SKM-1 treated with dmso at 0.1 percent for 144 hours (cell line): ENCODE measurements at regions not wholly inside any gene's neighbourhood (a gene's known extent, or its start where the extent isn't known, plus 50 kb on each side); places are given as distances from the start of the nearest gene placed in this dataset.
"Not testable (repeated sequence)": the region's sequence is repeated elsewhere in the genome, so short reads cannot be mapped to it uniquely, and the experiment has no call there.

Experiments used
- DNase-seq: peaks from one replicate; lab custom pipeline; 2025; ENCODE audit not compliant: unreplicated experiment; lab: John Stamatoyannopoulos, UW

- DNase-seq, result no peak
These were observed 166.8 kb upstream of the CARMIL1 start for GRCh38 chr6:25112322-25112773.

- no peak for DNase-seq
These were observed 165.7 kb upstream of the CARMIL1 start for GRCh38 chr6:25113436-25113835.

GRCh38 chr6:25118038-25118437 lies 161.1 kb upstream of the CARMIL1 start:
- no peak for DNase-seq

GRCh38 chr6:25121186-25121585 lies 158.0 kb upstream of the CARMIL1 start:
- DNase-seq, result no peak

GRCh38 chr6:25122001-25122400 lies 157.2 kb upstream of the CARMIL1 start:
- DNase-seq, result no peak

- DNase-seq, result no peak
These were observed 156.4 kb upstream of the CARMIL1 start for GRCh38 chr6:25122622-25123237.

GRCh38 chr6:25124216-25124715 lies 154.9 kb upstream of the CARMIL1 start:
- DNase-seq, result no peak

GRCh38 chr6:25125736-25126135 lies 153.4 kb upstream of the CARMIL1 start:
- no peak for DNase-seq

GRCh38 chr6:25127076-25127837 lies 151.9 kb upstream of the CARMIL1 start:
- no peak for DNase-seq

- DNase-seq, result no peak
These were observed 148.7 kb upstream of the CARMIL1 start for GRCh38 chr6:25130518-25130917.

- no peak for DNase-seq
These were observed 146.2 kb upstream of the CARMIL1 start for GRCh38 chr6:25132934-25133333.

- DNase-seq, result no peak
These were observed 145.6 kb upstream of the CARMIL1 start for GRCh38 chr6:25133568-25133967.

- DNase-seq, result no peak
These were observed 142.3 kb upstream of the CARMIL1 start for GRCh38 chr6:25136854-25137253.

GRCh38 chr6:25137480-25137879 lies 141.7 kb upstream of the CARMIL1 start:
- DNase-seq, result no peak

GRCh38 chr6:25137916-25138232 lies 141.3 kb upstream of the CARMIL1 start:
- DNase-seq, result peak; percentile 68

GRCh38 chr6:25138233-25138933 lies 140.8 kb upstream of the CARMIL1 start:
- peak; percentile 87 for DNase-seq

GRCh38 chr6:25138934-25139415 lies 140.2 kb upstream of the CARMIL1 start:
- DNase-seq, result no peak

GRCh38 chr6:25139608-25140007 lies 139.6 kb upstream of the CARMIL1 start:
- not testable (repeated sequence) for DNase-seq

GRCh38 chr6:25142506-25142905 lies 136.7 kb upstream of the CARMIL1 start:
- no peak for DNase-seq

GRCh38 chr6:25144919-25145318 lies 134.3 kb upstream of the CARMIL1 start:
- DNase-seq, result no peak

- no peak for DNase-seq
These were observed 132.0 kb upstream of the CARMIL1 start for GRCh38 chr6:25147223-25147622.

GRCh38 chr6:25150031-25150430 lies 129.1 kb upstream of the CARMIL1 start:
- no peak for DNase-seq
